ENCODE measurements at regions not wholly inside any gene's neighbourhood (a gene's known extent, or its start where the extent isn't known, plus 50 kb on each side); places are given as distances from the start of the nearest gene placed in this dataset.

DNA sequence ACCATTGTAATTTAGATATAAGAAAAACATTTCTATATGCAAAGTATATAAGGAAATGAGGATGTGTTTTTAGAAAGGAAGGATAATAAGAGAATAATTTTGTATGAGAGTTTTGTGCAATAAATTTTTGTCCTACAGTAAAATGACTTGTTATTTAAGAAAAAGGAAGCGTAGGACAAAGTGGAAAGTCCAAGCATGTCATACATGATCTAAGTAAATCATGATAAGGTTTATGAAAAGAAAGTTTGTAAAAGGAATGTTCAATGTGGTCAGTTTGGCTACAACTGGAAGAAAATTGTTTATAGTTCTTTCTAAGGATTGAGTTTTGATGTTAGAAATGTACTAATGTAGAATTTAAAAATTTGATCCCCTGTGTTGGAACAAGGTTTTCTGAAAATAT is 222.3 kb downstream of the KATNAL1 start:
- no peak for TF ChIP-seq POLR2A (IDR thresholded peaks at IDR 0.05)
- TF ChIP-seq, protein P1, sequence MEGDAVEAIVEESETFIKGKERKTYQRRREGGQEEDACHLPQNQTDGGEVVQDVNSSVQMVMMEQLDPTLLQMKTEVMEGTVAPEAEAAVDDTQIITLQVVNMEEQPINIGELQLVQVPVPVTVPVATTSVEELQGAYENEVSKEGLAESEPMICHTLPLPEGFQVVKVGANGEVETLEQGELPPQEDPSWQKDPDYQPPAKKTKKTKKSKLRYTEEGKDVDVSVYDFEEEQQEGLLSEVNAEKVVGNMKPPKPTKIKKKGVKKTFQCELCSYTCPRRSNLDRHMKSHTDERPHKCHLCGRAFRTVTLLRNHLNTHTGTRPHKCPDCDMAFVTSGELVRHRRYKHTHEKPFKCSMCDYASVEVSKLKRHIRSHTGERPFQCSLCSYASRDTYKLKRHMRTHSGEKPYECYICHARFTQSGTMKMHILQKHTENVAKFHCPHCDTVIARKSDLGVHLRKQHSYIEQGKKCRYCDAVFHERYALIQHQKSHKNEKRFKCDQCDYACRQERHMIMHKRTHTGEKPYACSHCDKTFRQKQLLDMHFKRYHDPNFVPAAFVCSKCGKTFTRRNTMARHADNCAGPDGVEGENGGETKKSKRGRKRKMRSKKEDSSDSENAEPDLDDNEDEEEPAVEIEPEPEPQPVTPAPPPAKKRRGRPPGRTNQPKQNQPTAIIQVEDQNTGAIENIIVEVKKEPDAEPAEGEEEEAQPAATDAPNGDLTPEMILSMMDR (IDR thresholded peaks at IDR 0.05), result no peak

Measured in uterus (tissue), 2 donors.